HepG2 (cell line): ENCODE measurements at regions not wholly inside any gene's neighbourhood (a gene's known extent, or its start where the extent isn't known, plus 50 kb on each side); places are given as distances from the start of the nearest gene placed in this dataset.

Source experiments
- ATAC-seq: fragments of 200-7000 bp; cut with Tn5 transposase; 3 replicates; pipeline ENCODE4 v1.9.1; 2020; ENCODE audit warnings: mild to moderate bottlenecking, moderate library complexity
- BruUV-seq: library from RNA; stranded (reverse); fragments of 400-500 nt; replicated peaks from 2 replicates; lab custom pipeline; 2021; lab: Mats Ljungman, UMichigan
- CTCF ChIA-PET: fragments of 300-600 bp; formaldehyde crosslinking; extraction: SDS; loops from one replicate; lab custom pipeline; 2021; ENCODE audit warnings: low total read pairs, inconsistent platforms, low intra/inter-chr PET ratio; lab: Yijun Ruan, JAX
- POLR2A ChIA-PET: fragments of 350-600 bp; sonication (Branson Sonifier 250); formaldehyde crosslinking; loops from one replicate; lab custom pipeline; 2020; ENCODE audit warnings: antibody characterized with exemption, inconsistent platforms; lab: Yijun Ruan, JAX
- DNase-seq: peaks from one replicate; pipeline ENCODE4 v3.0.0-alpha.2; 2015; ENCODE audit warnings: low spot score
- FAIRE-seq: peaks from 3 replicates; lab custom pipeline; 2011; peaks lifted over from hg19 to GRCh38; lab: Jason Lieb, UNC
- H2AFZ ChIP-seq: one replicate; pipeline ENCODE4 v1.6.1; 2011; ENCODE audit warnings: low read length, inconsistent platforms
- H3K27ac ChIP-seq: fragments of 300-600 bp; 3 replicates; pipeline ENCODE4 v1.8.0; 2011; ENCODE audit warnings: mixed run types, mild to moderate bottlenecking, mixed read lengths, low read length, inconsistent platforms; ENCODE audit not compliant: insufficient read depth; ENCODE audit errors: extremely low read length
- H3K27me3 ChIP-seq, 2 experiments: fragments of 200-600 bp in 1 of 2; 2 replicates in 1 of 2; 3 replicates in 1 of 2; pipeline versions ENCODE4 v1.6.0 to v1.8.0; 2011; ENCODE audit warnings: low read length in 2 of 2, mild to moderate bottlenecking in 2 of 2, moderate library complexity in 2 of 2, inconsistent platforms in 1 of 2; ENCODE audit not compliant: insufficient read depth in 2 of 2, control insufficient read depth in 1 of 2
- H3K36me3 ChIP-seq, 2 experiments: fragments of 200-600 bp in 1 of 2; replicated peaks in 1 of 2; 2 replicates in 1 of 2; 3 replicates in 1 of 2; pipeline versions ENCODE4 v1.5.1 to v1.8.0; 2011; ENCODE audit warnings: low read length in 2 of 2, inconsistent platforms in 1 of 2; ENCODE audit not compliant: insufficient read depth in 2 of 2, control insufficient read depth in 1 of 2
- H3K4me1 ChIP-seq: 2 replicates; pipeline ENCODE4 v1.5.1; 2012; ENCODE audit warnings: low read length, inconsistent platforms; ENCODE audit not compliant: insufficient read depth
- H3K4me2 ChIP-seq: 2 replicates; pipeline ENCODE4 v1.6.0; 2011; ENCODE audit warnings: low read depth, low read length, inconsistent platforms
- H3K4me3 ChIP-seq, 3 experiments: fragments of 200-600 bp in 1 of 3; sonication (generic), shearing (Covaris generic) in 1 of 3; replicated peaks in 1 of 3; 2 replicates each; pipeline ENCODE4 v1.5.1; 2011 to 2016; ENCODE audit warnings: low read length in 3 of 3, inconsistent platforms in 2 of 3, low read depth in 2 of 3, mild to moderate bottlenecking in 2 of 3, control low read depth in 1 of 3, mixed read lengths in 1 of 3; ENCODE audit not compliant: insufficient read depth in 1 of 3
- H3K79me2 ChIP-seq: one replicate; pipeline ENCODE4 v1.6.1; 2011; ENCODE audit warnings: low read length, inconsistent platforms; ENCODE audit not compliant: insufficient read depth
- H3K9ac ChIP-seq: 2 replicates; pipeline ENCODE4 v1.6.0; 2011; ENCODE audit warnings: mild to moderate bottlenecking, low read depth, low read length, inconsistent platforms; ENCODE audit not compliant: insufficient read depth
- H3K9me3 ChIP-seq: 2 replicates; pipeline ENCODE4 v1.5.1; 2012; ENCODE audit warnings: mild to moderate bottlenecking, low read length
- H4K20me1 ChIP-seq: 2 replicates; pipeline ENCODE4 v1.6.0; 2011; ENCODE audit warnings: inconsistent platforms, mild to moderate bottlenecking, low read length, moderate library complexity; ENCODE audit not compliant: insufficient read depth
- ARID3A ChIP-seq: IDR thresholded peaks from 2 replicates; pipeline ENCODE4 v1.6.1; 2012; ENCODE audit warnings: low read depth, low read length, improper control_type of control experiment
- STAG1 ChIP-seq: sonication (generic); formaldehyde crosslinking; IDR thresholded peaks from 2 replicates; pipeline ENCODE4 v1.4.0; 2020; ENCODE audit warnings: missing genetic modification reagents
- TMF1 ChIP-seq: sonication (generic); formaldehyde crosslinking; IDR thresholded peaks from 2 replicates; pipeline ENCODE4 v1.8.1; 2022; ENCODE audit warnings: low read depth, missing genetic modification reagents
- ZNF34 ChIP-seq: sonication (generic); formaldehyde crosslinking; IDR thresholded peaks from 2 replicates; pipeline ENCODE4 v1.4.0; 2020; ENCODE audit warnings: mild to moderate bottlenecking, missing genetic modification reagents, borderline replicate concordance
- ZNF569 ChIP-seq: sonication (generic); formaldehyde crosslinking; IDR thresholded peaks from 2 replicates; pipeline ENCODE4 v1.5.0; 2020; ENCODE audit warnings: mild to moderate bottlenecking, missing genetic modification reagents, moderate library complexity, borderline replicate concordance
- WGBS: methylation state at CpG from one replicate; pipeline ENCODE4 v1.1.6; 2017; ENCODE audit warnings: low lambda C conversion rate; 5-methylcytosine and 5-hydroxymethylcytosine counted together
- in situ Hi-C: cut with HindIII; loops from 2 replicates; pipeline ENCODE4 v1.10.0; 2017; ENCODE audit warnings: low pct_unique_long_range_greater_than_20kb; ENCODE audit not compliant: extremely low pct_ligation_motif_present
- intact Hi-C: fragments of 100-400 bp; cut with micrococcal nuclease; formaldehyde crosslinking; loops from one replicate; pipeline ENCODE4 v1.10.0; 2022; ENCODE audit not compliant: unreplicated experiment
- TF ChIP-seq, protein P1 (sequence below): sonication (generic); formaldehyde crosslinking; IDR thresholded peaks from 2 replicates; pipeline ENCODE4 v1.5.0; 2020; ENCODE audit warnings: mild to moderate bottlenecking, missing genetic modification reagents, moderate library complexity

DNA sequence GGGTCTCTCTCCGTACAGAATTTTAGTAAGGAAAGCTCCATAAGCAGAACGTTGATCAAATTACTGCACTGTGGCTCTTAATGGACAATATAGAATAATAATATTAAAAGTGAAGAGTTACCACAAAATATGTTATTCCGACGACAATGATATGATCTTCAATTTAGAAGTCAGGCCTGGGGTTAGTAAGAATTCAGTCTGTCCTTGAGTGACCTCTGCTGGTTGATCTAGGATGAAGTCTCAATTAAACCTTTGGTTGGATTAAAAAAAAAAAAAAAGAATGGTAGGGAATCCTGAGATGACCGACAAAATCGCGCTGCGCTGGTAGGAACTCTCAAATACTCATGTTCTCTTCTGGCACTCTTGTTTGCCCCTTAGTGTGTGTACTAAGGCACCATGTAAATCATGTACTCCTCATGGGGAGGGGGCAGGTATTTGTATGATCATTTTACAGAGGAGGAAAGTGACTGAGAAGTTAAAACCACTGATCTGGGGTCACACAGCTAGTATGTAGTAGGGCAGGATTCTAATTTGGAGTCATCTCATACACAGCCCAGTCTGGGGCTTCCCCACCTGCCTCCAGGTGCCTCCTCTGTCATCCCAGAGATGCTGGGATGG lies 161.3 kb upstream of the NPVF start:
- peak; percentile 13 for DNase-seq
- intact Hi-C loops (loop anchor here (1.0 to 2.0 kb wide), 2 partner anchors 130 to 465 kb away; no protein-coding TSS in a partner anchor), in situ Hi-C loops (loop anchor here (5.0 to 10.0 kb wide), 3 partner anchors 132 to 463 kb away; no protein-coding TSS in a partner anchor)
- POLR2A ChIA-PET: no interaction called here
- Histone ChIP-seq H3K4me3 (no peak overlapping the region), H2AFZ (no peak overlapping the region), H3K4me2 (no peak overlapping the region), H4K20me1 (no peaks in the 10 kb centered on the region), H3K27me3 (peaks cover 0 to 2% of the 10 kb centered on the region in 2 experiments; a peak in 2 of 5 replicates), H3K9ac (no peak overlapping the region), H3K27ac (no peak overlapping the region), H3K4me1 (no peaks in the 10 kb centered on the region), H3K9me3 (no peaks in the 10 kb centered on the region), H3K79me2 (no peaks in the 10 kb centered on the region), H3K36me3 (no peaks in the 10 kb centered on the region)
- FAIRE-seq: no peak
- TF ChIP-seq STAG1 (CRISPR knock-in tag) (peak; percentile 37; the same call in 1 of the 2 replicates), ZNF34 (CRISPR knock-in tag) (no peak), TMF1 (no peak), ARID3A (peak; percentile 35; the same call in 1 of the 2 replicates)
- WGBS: 6% methylated on average over 8 of the region's 8 CpGs
- CTCF ChIA-PET: interaction anchor here (0.7 to 2.3 kb wide), 5 partner anchors 130 to 462 kb away, joined by 3 to 22 read pairs (median 4); no protein-coding TSS in a partner anchor
- no peak for ATAC-seq
- no TSS peak for BruUV-seq

DNA sequence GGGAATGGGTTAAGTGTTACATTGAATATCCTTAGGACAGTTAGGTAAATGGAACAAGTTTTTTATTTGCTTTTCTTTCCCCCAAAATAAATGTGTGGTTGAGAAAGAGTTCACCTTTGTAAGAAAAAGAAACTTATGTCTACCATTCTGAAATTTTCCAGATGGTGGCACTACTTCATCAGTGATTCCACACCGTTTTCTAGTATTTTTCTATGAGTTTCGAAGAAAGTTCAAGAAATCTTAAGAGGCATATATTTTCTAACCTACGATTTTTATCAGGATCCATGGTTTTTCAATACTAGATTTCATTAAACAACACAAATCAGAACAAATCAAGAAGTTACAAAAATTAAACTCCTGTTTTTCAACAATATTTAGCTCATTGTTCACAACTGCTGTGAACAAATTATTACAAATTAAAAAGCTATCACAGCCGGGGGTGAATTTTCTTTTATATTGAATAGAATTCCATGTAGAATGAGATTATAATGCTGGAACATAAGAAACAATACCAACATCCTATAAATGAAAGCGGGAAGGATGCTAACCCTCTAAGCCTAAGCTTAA lies 163.1 kb upstream of the NPVF start:
- no peaks in the 10 kb centered on the region for H4K20me1 ChIP-seq
- H3K4me1 ChIP-seq: no peaks in the 10 kb centered on the region
- no TSS peak for BruUV-seq
- H3K27me3 ChIP-seq: peaks cover 0 to 2% of the 10 kb centered on the region in 2 experiments; a peak in 2 of 5 replicates
- no peak overlapping the region for H2AFZ ChIP-seq
- no peak overlapping the region for H3K9ac ChIP-seq
- H3K27ac ChIP-seq: no peak overlapping the region
- ATAC-seq (no peak), FAIRE-seq (peak; percentile 50), DNase-seq (peak; percentile 1)
- CTCF ChIA-PET: interaction anchor here (1.2 to 2.3 kb wide), 2 partner anchors 175 to 460 kb away, joined by 3 to 22 read pairs; no protein-coding TSS in a partner anchor
- no peak overlapping the region for H3K4me2 ChIP-seq
- in situ Hi-C loops (no loop called here), intact Hi-C loops (loop anchor here (1.0 to 2.0 kb wide), 2 partner anchors 175 to 463 kb away; no protein-coding TSS in a partner anchor)
- no peaks in the 10 kb centered on the region for H3K36me3 ChIP-seq
- no peak overlapping the region for H3K4me3 ChIP-seq
- TF ChIP-seq, protein P1, sequence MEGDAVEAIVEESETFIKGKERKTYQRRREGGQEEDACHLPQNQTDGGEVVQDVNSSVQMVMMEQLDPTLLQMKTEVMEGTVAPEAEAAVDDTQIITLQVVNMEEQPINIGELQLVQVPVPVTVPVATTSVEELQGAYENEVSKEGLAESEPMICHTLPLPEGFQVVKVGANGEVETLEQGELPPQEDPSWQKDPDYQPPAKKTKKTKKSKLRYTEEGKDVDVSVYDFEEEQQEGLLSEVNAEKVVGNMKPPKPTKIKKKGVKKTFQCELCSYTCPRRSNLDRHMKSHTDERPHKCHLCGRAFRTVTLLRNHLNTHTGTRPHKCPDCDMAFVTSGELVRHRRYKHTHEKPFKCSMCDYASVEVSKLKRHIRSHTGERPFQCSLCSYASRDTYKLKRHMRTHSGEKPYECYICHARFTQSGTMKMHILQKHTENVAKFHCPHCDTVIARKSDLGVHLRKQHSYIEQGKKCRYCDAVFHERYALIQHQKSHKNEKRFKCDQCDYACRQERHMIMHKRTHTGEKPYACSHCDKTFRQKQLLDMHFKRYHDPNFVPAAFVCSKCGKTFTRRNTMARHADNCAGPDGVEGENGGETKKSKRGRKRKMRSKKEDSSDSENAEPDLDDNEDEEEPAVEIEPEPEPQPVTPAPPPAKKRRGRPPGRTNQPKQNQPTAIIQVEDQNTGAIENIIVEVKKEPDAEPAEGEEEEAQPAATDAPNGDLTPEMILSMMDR: peak; percentile 32; the same call in 1 of the 2 replicates
- TF ChIP-seq ZNF569 (CRISPR knock-in tag) (no peak), STAG1 (CRISPR knock-in tag) (peak; percentile 52)
- H3K79me2 ChIP-seq: no peaks in the 10 kb centered on the region
- 12% methylated on average over 5 of the region's 5 CpGs for WGBS
- POLR2A ChIA-PET: no interaction called here
- H3K9me3 ChIP-seq: no peaks in the 10 kb centered on the region
